SJSA1 (cell line): ENCODE measurements at regions not wholly inside any gene's neighbourhood (a gene's known extent, or its start where the extent isn't known, plus 50 kb on each side); places are given as distances from the start of the nearest gene placed in this dataset.

ENCODE experiments used
- DNase-seq, 2 experiments: peaks; one replicate each; pipeline ENCODE4 v3.0.0-alpha.2; 2015 to 2020; ENCODE audit warnings: low spot score in 2 of 2, low read depth in 1 of 2
- H3K27ac ChIP-seq: fragments of 250-450 bp; sonication (Bioruptor Pico); 2 replicates; pipeline ENCODE4 v1.5.1; 2020; ENCODE audit warnings: mild to moderate bottlenecking, moderate library complexity
- H3K27me3 ChIP-seq: fragments of 250-450 bp; sonication (Bioruptor Pico); replicated peaks from 2 replicates; pipeline ENCODE4 v1.5.1; 2020; ENCODE audit warnings: mild to moderate bottlenecking, moderate library complexity
- H3K36me3 ChIP-seq: fragments of 250-450 bp; sonication (Bioruptor Pico); 2 replicates; pipeline ENCODE4 v1.5.1; 2020; ENCODE audit warnings: mild to moderate bottlenecking
- H3K4me1 ChIP-seq: fragments of 250-450 bp; sonication (Bioruptor Pico); replicated peaks from 2 replicates; pipeline ENCODE4 v1.6.1; 2021; ENCODE audit warnings: mild to moderate bottlenecking
- H3K4me3 ChIP-seq: fragments of 250-450 bp; sonication (Bioruptor Pico); 2 replicates; pipeline ENCODE4 v1.5.1; 2020; ENCODE audit warnings: mild to moderate bottlenecking
- H3K9me3 ChIP-seq: fragments of 250-450 bp; sonication (Bioruptor Pico); replicated peaks from 2 replicates; pipeline ENCODE4 v1.5.1; 2020; ENCODE audit warnings: mild to moderate bottlenecking

DNA sequence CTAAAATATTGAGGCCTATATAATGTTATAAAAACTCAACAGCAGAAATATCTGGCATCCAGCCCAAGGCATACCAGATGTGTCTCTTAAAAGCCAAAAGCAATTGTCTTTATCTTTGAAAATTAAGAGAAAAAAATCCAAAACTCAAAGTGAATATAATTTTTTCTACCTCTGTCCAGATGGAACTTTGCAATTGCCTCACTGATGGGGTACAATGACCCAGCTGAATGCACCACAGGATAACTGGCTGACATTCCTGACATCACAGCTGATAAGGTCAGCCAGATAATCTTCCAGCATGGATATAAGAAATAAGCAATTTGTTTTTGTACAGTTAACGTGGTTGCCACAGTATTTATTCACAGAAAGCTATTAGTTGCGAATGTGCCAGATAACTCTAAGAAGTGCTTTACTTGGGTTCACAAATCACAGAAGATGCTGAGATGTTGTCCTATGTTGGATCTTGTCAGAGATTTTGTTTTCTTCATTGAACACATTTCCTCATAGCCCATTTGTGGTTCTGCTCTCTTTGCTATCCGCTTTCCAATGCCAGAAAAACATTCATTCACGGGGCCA is 566.9 kb upstream of the CCDC54 start:
- H3K27ac ChIP-seq: peak overlapping the region; percentile 31; the same call in 1 of the 2 replicates
- no peak for DNase-seq

DNA sequence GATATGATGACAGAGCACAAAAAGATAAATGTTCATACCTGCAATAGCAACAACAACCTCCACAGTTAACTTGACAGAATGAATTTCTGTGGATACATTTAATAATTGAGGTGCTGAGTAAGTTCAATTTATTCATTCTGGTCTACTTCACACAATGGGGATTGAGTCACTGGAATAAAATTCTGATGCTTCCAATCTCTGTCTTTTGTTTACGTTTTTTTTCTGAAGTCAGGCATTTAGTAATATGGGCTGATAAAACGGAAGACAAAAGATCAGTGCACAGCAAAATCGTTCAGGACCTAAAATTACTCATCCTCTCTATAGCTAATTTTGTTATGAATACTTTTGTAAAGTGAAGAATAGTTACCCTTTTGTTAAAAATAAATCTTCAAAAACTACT is 565.9 kb upstream of the CCDC54 start:
- Histone ChIP-seq H3K9me3 (no peaks in the 10 kb centered on the region), H3K4me3 (no peak overlapping the region), H3K27ac (peak overlapping the region; percentile 41), H3K27me3 (no peaks in the 10 kb centered on the region), H3K36me3 (no peaks in the 10 kb centered on the region), H3K4me1 (peaks cover 29% of the 10 kb centered on the region)
- peak in 1 of 2 experiments; percentile 69 for DNase-seq

More for the DNA sequence above, 566.9 kb upstream of the CCDC54 start:
- no peaks in the 10 kb centered on the region for H3K36me3 ChIP-seq
- no peak overlapping the region for H3K4me3 ChIP-seq
- no peaks in the 10 kb centered on the region for H3K9me3 ChIP-seq
- H3K4me1 ChIP-seq: peaks cover 29% of the 10 kb centered on the region
- no peaks in the 10 kb centered on the region for H3K27me3 ChIP-seq

DNA sequence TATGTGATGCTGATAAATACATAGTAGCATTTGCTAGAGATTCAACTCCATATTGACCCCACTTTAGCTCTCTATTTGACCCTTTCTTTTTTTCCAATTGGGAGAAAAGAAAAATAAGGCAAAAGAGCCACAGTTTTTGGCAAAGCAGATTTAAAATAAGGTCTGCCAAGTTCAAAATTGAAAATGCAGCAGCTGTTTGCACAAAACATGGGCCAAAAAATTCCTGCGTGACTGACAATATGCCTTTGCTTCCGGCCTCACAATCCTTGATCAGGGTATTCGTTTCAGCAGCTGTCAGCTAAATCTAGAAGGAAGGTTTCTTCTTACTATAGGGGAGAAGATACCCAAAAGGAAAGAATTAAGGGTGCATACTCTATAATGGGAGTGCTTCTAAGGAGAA is 563.5 kb upstream of the CCDC54 start:
- Histone ChIP-seq H3K4me1 (peaks cover 29% of the 10 kb centered on the region), H3K27ac (no peak overlapping the region), H3K4me3 (no peak overlapping the region), H3K27me3 (no peaks in the 10 kb centered on the region), H3K9me3 (no peaks in the 10 kb centered on the region), H3K36me3 (no peaks in the 10 kb centered on the region)
- no peak for DNase-seq

DNA sequence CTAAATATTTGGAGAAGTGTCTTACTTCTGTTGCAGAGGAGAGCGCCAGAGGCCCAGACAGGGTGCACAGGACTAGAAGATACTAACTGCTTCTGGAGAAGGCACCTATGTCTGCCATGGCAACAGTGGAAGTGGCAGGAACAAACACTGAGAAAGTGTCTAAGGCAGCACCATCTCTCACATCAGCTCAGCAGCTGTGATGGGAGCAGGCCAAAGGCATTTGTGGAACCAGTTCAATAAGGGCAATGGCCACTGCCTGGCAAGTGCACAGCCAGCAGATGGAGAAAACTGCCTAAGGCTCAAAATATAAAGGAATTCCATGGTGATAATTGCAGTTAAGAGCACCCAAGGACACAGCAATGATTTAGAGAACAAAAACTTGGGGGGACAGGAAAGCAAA is 563.0 kb upstream of the CCDC54 start:
- Histone ChIP-seq H3K27ac (no peak overlapping the region), H3K4me1 (peaks cover 27% of the 10 kb centered on the region), H3K27me3 (no peaks in the 10 kb centered on the region), H3K9me3 (no peaks in the 10 kb centered on the region), H3K4me3 (no peak overlapping the region), H3K36me3 (no peaks in the 10 kb centered on the region)
- DNase-seq: no peak

DNA sequence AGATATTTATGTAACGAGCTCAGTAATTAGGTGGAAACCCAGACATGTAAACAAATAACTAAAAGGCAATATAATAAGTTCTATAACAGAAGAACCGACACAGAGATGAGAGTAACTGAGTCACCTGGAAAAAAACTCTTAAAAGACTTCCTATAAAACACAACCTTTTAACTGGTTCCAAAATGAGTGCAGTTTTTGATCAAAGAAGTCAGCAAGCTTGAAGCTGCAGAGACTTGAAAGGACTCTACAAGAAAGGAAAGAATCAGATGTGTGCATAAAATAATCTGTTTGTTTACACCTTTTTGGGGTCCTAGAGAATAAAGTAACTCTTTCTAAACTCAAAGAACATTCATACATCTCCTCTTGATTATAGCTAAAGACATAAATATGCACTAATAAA is 560.4 kb upstream of the CCDC54 start:
- Histone ChIP-seq H3K27ac (no peak overlapping the region), H3K9me3 (no peaks in the 10 kb centered on the region), H3K36me3 (no peaks in the 10 kb centered on the region), H3K4me1 (peaks cover 4% of the 10 kb centered on the region), H3K4me3 (no peak overlapping the region), H3K27me3 (no peaks in the 10 kb centered on the region)
- no peak for DNase-seq

DNA sequence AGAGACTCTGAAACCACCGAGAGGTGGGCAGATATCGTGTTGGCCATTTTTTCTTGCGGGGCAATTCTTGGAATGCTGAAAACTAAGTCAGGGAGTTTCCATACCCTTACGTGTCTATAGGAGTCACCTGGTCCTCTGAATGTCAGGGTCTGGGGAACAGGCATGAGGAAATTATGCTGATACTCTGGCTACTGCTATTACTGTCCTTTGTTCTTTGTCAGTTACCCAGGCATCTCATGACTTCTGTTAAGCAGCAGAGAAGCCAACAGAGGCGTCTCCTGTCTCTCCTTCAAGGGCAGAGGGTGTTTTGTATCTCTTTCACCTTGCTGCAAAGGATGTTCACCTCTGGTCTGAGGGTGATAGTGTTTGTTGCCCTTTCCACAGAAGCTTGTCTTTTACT is 559.5 kb upstream of the CCDC54 start:
- DNase-seq: no peak
- Histone ChIP-seq H3K4me1 (no peaks in the 10 kb centered on the region), H3K27ac (no peak overlapping the region), H3K36me3 (no peaks in the 10 kb centered on the region), H3K27me3 (no peaks in the 10 kb centered on the region), H3K4me3 (no peak overlapping the region), H3K9me3 (no peaks in the 10 kb centered on the region)

- H3K9me3 ChIP-seq: no peaks in the 10 kb centered on the region
- H3K4me1 ChIP-seq: peaks cover 1% of the 10 kb centered on the region
- no peaks in the 10 kb centered on the region for H3K36me3 ChIP-seq
- no peak overlapping the region for H3K27ac ChIP-seq
- H3K27me3 ChIP-seq: no peaks in the 10 kb centered on the region
- DNase-seq: no peak
- no peak overlapping the region for H3K4me3 ChIP-seq
Measured at GRCh38 chr3:106819440-106819839, 557.8 kb upstream of the CCDC54 start.

GRCh38 chr3:106820726-106821362 is 556.4 kb upstream of the CCDC54 start:
- DNase-seq: no peak
- Histone ChIP-seq H3K36me3 (no peaks in the 10 kb centered on the region), H3K4me1 (peaks cover 15% of the 10 kb centered on the region), H3K27me3 (no peaks in the 10 kb centered on the region), H3K4me3 (no peak overlapping the region), H3K27ac (no peak overlapping the region), H3K9me3 (no peaks in the 10 kb centered on the region)

DNA sequence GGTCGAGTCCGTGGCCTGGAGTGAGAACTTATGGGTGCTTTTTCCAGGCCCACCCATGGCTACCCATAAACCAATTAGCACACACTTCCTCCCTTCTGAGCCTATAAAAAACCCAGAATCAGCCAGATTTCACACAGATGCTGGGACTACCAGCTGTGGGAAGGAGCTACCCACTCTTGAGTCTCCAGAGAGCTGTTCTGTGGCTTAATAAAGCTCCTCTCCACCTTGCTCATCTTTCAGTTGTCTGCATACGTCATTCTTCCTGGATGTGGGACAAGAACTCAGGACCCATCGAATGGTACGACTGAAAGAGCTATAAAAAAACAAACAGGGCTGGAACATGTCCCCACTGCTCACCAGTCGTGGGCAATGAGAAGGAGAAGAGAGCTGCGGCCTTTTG is 555.4 kb upstream of the CCDC54 start:
- H3K36me3 ChIP-seq: no peaks in the 10 kb centered on the region
- peaks cover 25% of the 10 kb centered on the region for H3K4me1 ChIP-seq
- no peaks in the 10 kb centered on the region for H3K9me3 ChIP-seq
- no peak overlapping the region for H3K27ac ChIP-seq
- no peak for DNase-seq
- H3K4me3 ChIP-seq: no peak overlapping the region
- H3K27me3 ChIP-seq: no peaks in the 10 kb centered on the region

GRCh38 chr3:106822204-106822603 is 555.0 kb upstream of the CCDC54 start:
- H3K27ac ChIP-seq: no peak overlapping the region
- no peaks in the 10 kb centered on the region for H3K36me3 ChIP-seq
- no peak overlapping the region for H3K4me3 ChIP-seq
- H3K27me3 ChIP-seq: no peaks in the 10 kb centered on the region
- DNase-seq: no peak
- H3K9me3 ChIP-seq: no peaks in the 10 kb centered on the region
- H3K4me1 ChIP-seq: peaks cover 29% of the 10 kb centered on the region

DNA sequence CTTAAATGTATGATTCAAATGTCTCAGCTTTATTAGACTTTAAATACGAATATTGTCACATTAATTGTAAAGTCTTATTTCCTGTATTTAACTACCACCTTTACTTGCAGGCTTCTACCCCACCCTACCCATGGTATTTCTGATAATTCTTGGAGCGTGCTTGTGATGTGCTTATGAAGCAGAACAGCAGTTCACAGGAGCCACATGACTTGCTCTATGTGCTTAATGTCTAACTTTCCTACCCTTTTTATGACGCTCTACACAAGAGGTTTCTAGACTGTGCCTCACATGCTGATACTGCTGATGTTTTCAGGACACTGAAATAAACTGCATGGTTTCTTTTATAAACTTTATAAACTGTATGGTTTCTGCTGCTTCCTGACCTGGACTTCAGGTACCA is 553.5 kb upstream of the CCDC54 start:
- Histone ChIP-seq H3K27me3 (no peaks in the 10 kb centered on the region), H3K9me3 (no peaks in the 10 kb centered on the region), H3K4me3 (no peak overlapping the region), H3K4me1 (peaks cover 44% of the 10 kb centered on the region), H3K27ac (no peak overlapping the region), H3K36me3 (no peaks in the 10 kb centered on the region)
- no peak for DNase-seq

DNA sequence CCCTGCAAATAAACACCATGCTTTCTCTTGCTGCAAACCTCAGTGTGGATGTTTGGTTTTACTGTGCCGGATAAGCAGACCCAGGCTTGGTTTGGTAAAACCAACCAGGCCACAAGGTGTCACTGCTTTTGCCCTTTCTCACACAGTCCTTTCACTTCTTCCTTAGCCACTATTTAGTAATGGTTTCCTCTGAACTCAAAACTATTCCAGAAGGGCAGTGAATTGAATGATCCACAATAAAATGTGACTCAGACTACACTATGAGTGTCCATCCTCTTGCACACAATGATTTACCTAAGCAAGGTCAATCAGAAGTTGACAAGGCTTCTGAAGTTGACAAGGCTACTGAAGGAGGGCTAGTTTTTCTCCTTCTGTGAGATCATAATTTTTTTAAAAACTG is 552.4 kb upstream of the CCDC54 start:
- peak overlapping the region; percentile 83 for H3K27ac ChIP-seq
- no peaks in the 10 kb centered on the region for H3K36me3 ChIP-seq
- DNase-seq: peak in 1 of 2 experiments; percentile 39
- no peaks in the 10 kb centered on the region for H3K9me3 ChIP-seq
- H3K27me3 ChIP-seq: no peaks in the 10 kb centered on the region
- no peak overlapping the region for H3K4me3 ChIP-seq
- H3K4me1 ChIP-seq: peaks cover 54% of the 10 kb centered on the region

- Histone ChIP-seq H3K36me3 (no peaks in the 10 kb centered on the region), H3K9me3 (no peaks in the 10 kb centered on the region), H3K4me1 (peaks cover 54% of the 10 kb centered on the region), H3K27me3 (no peaks in the 10 kb centered on the region), H3K4me3 (no peak overlapping the region), H3K27ac (peak overlapping the region; percentile 83)
- DNase-seq: peak; percentile 46 to 77
Measured at GRCh38 chr3:106825962-106826605, 551.2 kb upstream of the CCDC54 start.

DNA sequence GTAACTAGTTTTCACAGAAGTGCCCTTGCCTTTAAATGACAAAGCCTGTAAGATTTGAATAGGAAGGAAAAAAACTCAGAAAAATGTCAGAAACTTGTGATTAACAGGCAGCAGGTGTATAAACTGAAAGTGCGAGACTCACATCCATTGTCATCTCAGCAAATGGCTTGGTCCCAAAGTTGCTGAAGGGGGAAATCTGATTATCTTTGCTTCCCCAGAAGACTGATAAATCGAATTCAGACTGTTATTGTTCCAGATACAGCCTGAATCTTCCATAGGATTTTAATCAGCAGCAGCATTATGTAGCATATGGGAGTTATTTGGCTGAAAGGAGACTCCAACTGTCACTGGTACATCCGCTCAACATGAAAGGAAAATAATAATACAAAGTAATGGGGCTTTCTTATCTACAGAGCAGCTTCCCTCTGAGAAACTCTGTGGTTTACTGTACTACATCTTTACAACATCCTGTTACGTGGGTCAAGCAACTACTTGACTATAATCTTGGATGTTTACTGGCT is 550.4 kb upstream of the CCDC54 start:
- Histone ChIP-seq H3K4me1 (peaks cover 54% of the 10 kb centered on the region), H3K27ac (peak overlapping the region; percentile 83), H3K27me3 (no peaks in the 10 kb centered on the region), H3K36me3 (no peaks in the 10 kb centered on the region), H3K9me3 (no peaks in the 10 kb centered on the region), H3K4me3 (no peak overlapping the region)
- DNase-seq: peak in 1 of 2 experiments; percentile 7
